Gastroesophageal sphincter (tissue), 3 donors: ENCODE measurements at regions not wholly inside any gene's neighbourhood (a gene's known extent, or its start where the extent isn't known, plus 50 kb on each side); places are given as distances from the start of the nearest gene placed in this dataset.

ENCODE experiments used
- CTCF ChIP-seq, 4 experiments: fragments of 200-600 bp in 2 of 4; fragments of 450-650 bp in 2 of 4; sonication (generic) in 1 of 4; IDR thresholded peaks; one replicate each; pipeline ENCODE4 v1.5.1; 2017 to 2019; ENCODE audit warnings: antibody characterized with exemption in 4 of 4, mild to moderate bottlenecking in 2 of 4, moderate library complexity in 2 of 4
- EP300 ChIP-seq: sonication (generic); formaldehyde crosslinking; IDR thresholded peaks from one replicate; pipeline ENCODE4 v1.6.1; 2017; ENCODE audit warnings: antibody characterized with exemption, mild to moderate bottlenecking
- POLR2A ChIP-seq, 2 donors: fragments of 450-650 bp; IDR thresholded peaks; one replicate each; pipeline ENCODE4 v1.6.1; 2017; ENCODE audit warnings: antibody characterized with exemption in 2 of 2, mild to moderate bottlenecking in 2 of 2, moderate library complexity in 1 of 2
- POLR2AphosphoS5 ChIP-seq: sonication (generic); formaldehyde crosslinking; IDR thresholded peaks from one replicate; pipeline ENCODE4 v1.6.1; 2017; ENCODE audit warnings: antibody characterized with exemption

- TF ChIP-seq CTCF (IDR thresholded peaks at IDR 0.05) (no peak), POLR2A (IDR thresholded peaks at IDR 0.05) (no peak), POLR2AphosphoS5 (no peak), EP300 (no peak)
Measured at GRCh38 chr4:136768925-136769275, 763.4 kb downstream of the PCDH18 start.
